ENCODE measurements at regions not wholly inside any gene's neighbourhood (a gene's known extent, or its start where the extent isn't known, plus 50 kb on each side); places are given as distances from the start of the nearest gene placed in this dataset.

- peaks cover 27 to 56% (median 49%) of the 10 kb centered on the region in 10 experiments for H3K4me1 ChIP-seq
- H3K9me3 ChIP-seq (replicated peaks in 1 of 11) = no peaks in the 10 kb centered on the region
- peaks cover 11 to 18% (median 14%) of the 10 kb centered on the region in 11 experiments; a peak in 21 of 22 replicates for H3K27me3 ChIP-seq
- H3K4me2 ChIP-seq = peak overlapping the region; percentile 84 to 99 (median 96)
- H3K27ac ChIP-seq = peak overlapping the region in 6 of 11 experiments; percentile 91 to 99 (median 95); a peak in 5 of 22 replicates
- no peaks in the 10 kb centered on the region for H3K36me3 ChIP-seq
- H3K9ac ChIP-seq = peak overlapping the region in 10 of 11 experiments; percentile 27 to 95 (median 87); a peak in 14 of 22 replicates
- no peak for TF ChIP-seq Cebpa-rat (IDR thresholded peaks at IDR 0.05)
- peak overlapping the region; percentile 48 to 68 (median 60); a peak in 16 of 20 replicates for H3K4me3 ChIP-seq
- no peaks in the 10 kb centered on the region for H4K20me1 ChIP-seq
Observed at GRCh38 chr22:23522623-23523251, 57.4 kb downstream of the IGLL1 start.

GRCh38 chr22:23521441-23522113 lies 58.5 kb downstream of the IGLL1 start:
- Histone ChIP-seq H4K20me1 (no peaks in the 10 kb centered on the region), H3K4me1 (peaks cover 27 to 53% (median 47%) of the 10 kb centered on the region in 10 experiments), H3K4me2 (peak overlapping the region; percentile 84 to 99 (median 96)), H3K9ac (peak overlapping the region; percentile 78 to 95 (median 87)), H3K27ac (peak overlapping the region; percentile 71 to 99 (median 91)), H3K36me3 (no peaks in the 10 kb centered on the region), H3K27me3 (peaks cover 11 to 18% (median 14%) of the 10 kb centered on the region in 11 experiments; a peak in 21 of 22 replicates), H3K9me3 (replicated peaks in 1 of 11) (no peaks in the 10 kb centered on the region), H3K4me3 (peak overlapping the region; percentile 48 to 68 (median 60))
- TF ChIP-seq Cebpa-rat (IDR thresholded peaks at IDR 0.05) = no peak

- Histone ChIP-seq H4K20me1 (no peaks in the 10 kb centered on the region), H3K27me3 (peaks cover 11 to 18% (median 14%) of the 10 kb centered on the region in 11 experiments; a peak in 21 of 22 replicates), H3K27ac (peak overlapping the region; percentile 71 to 99 (median 91)), H3K4me1 (peaks cover 27 to 53% (median 47%) of the 10 kb centered on the region in 10 experiments), H3K36me3 (no peaks in the 10 kb centered on the region), H3K4me2 (peak overlapping the region; percentile 84 to 99 (median 96)), H3K4me3 (peak overlapping the region; percentile 48 to 68 (median 60)), H3K9me3 (replicated peaks in 1 of 11) (no peaks in the 10 kb centered on the region), H3K9ac (peak overlapping the region; percentile 78 to 95 (median 87))
- TF ChIP-seq Cebpa-rat (IDR thresholded peaks at IDR 0.05) = no peak
Observed at GRCh38 chr22:23520863-23521440, 59.1 kb downstream of the IGLL1 start.

GRCh38 chr22:23519442-23520157 lies 60.5 kb downstream of the IGLL1 start:
- Histone ChIP-seq H4K20me1 (no peaks in the 10 kb centered on the region), H3K36me3 (no peaks in the 10 kb centered on the region), H3K4me1 (peaks cover 27 to 58% (median 47%) of the 10 kb centered on the region in 10 experiments), H3K9ac (no peak overlapping the region), H3K27me3 (peaks cover 11 to 18% (median 14%) of the 10 kb centered on the region in 11 experiments; a peak in 21 of 22 replicates), H3K27ac (peak overlapping the region in 5 of 11 experiments; percentile 34 to 99 (median 46); a peak in 9 of 22 replicates), H3K4me2 (peak overlapping the region in 10 of 11 experiments; percentile 10 to 99 (median 96); a peak in 16 of 22 replicates), H3K4me3 (no peak overlapping the region), H3K9me3 (replicated peaks in 1 of 11) (no peaks in the 10 kb centered on the region)
- no peak for TF ChIP-seq Cebpa-rat (IDR thresholded peaks at IDR 0.05)

GRCh38 chr22:23518376-23519187 lies 61.5 kb downstream of the IGLL1 start:
- no peak for TF ChIP-seq Cebpa-rat (IDR thresholded peaks at IDR 0.05)
- no peaks in the 10 kb centered on the region for H3K36me3 ChIP-seq
- no peak overlapping the region for H3K9ac ChIP-seq
- H3K27me3 ChIP-seq = peaks cover 11 to 16% (median 12%) of the 10 kb centered on the region in 11 experiments; a peak in 21 of 22 replicates
- H3K4me3 ChIP-seq = no peak overlapping the region
- peaks cover 27 to 58% (median 47%) of the 10 kb centered on the region in 10 experiments for H3K4me1 ChIP-seq
- no peaks in the 10 kb centered on the region for H3K9me3 ChIP-seq (replicated peaks in 1 of 11)
- no peaks in the 10 kb centered on the region for H4K20me1 ChIP-seq
- peak overlapping the region in 7 of 11 experiments; percentile 15 to 70 (median 46); a peak in 13 of 22 replicates for H3K27ac ChIP-seq
- H3K4me2 ChIP-seq = peak overlapping the region; percentile 32 to 95 (median 60)

GRCh38 chr22:23517804-23518375 lies 62.2 kb downstream of the IGLL1 start:
- TF ChIP-seq Cebpa-rat (IDR thresholded peaks at IDR 0.05) = no peak
- H3K4me3 ChIP-seq = no peak overlapping the region
- no peak overlapping the region for H3K9ac ChIP-seq
- peaks cover 4 to 9% (median 6%) of the 10 kb centered on the region in 11 experiments; a peak in 21 of 22 replicates for H3K27me3 ChIP-seq
- H4K20me1 ChIP-seq = no peaks in the 10 kb centered on the region
- H3K36me3 ChIP-seq = no peaks in the 10 kb centered on the region
- peaks cover 25 to 53% (median 44%) of the 10 kb centered on the region in 10 experiments for H3K4me1 ChIP-seq
- H3K9me3 ChIP-seq (replicated peaks in 1 of 11) = no peaks in the 10 kb centered on the region
- H3K4me2 ChIP-seq = peak overlapping the region in 9 of 11 experiments; percentile 32 to 95 (median 64); a peak in 10 of 22 replicates
- H3K27ac ChIP-seq = no peak overlapping the region

GRCh38 chr22:23516304-23516703 lies 63.8 kb downstream of the IGLL1 start:
- no peaks in the 10 kb centered on the region for H3K27me3 ChIP-seq
- H3K27ac ChIP-seq = no peak overlapping the region
- no peak overlapping the region for H3K4me3 ChIP-seq
- H3K36me3 ChIP-seq = no peaks in the 10 kb centered on the region
- peaks cover 19 to 39% (median 33%) of the 10 kb centered on the region in 10 experiments for H3K4me1 ChIP-seq
- H3K9me3 ChIP-seq (replicated peaks in 1 of 11) = no peaks in the 10 kb centered on the region
- no peaks in the 10 kb centered on the region for H4K20me1 ChIP-seq
- H3K4me2 ChIP-seq = no peak overlapping the region
- H3K9ac ChIP-seq = no peak overlapping the region
- no peak for TF ChIP-seq Cebpa-rat (IDR thresholded peaks at IDR 0.05)
